DND-41 (cell line): ENCODE measurements at regions not wholly inside any gene's neighbourhood (a gene's known extent, or its start where the extent isn't known, plus 50 kb on each side); places are given as distances from the start of the nearest gene placed in this dataset.
"Not testable (repeated sequence)": the region's sequence is repeated elsewhere in the genome, so short reads cannot be mapped to it uniquely, and the experiment has no call there.

ENCODE experiments used
- ATAC-seq: fragments of 200-7000 bp; cut with Tn5 transposase; 3 replicates; pipeline ENCODE4 v1.9.1; 2021; ENCODE audit warnings: low read depth; ENCODE audit not compliant: insufficient read depth
- DNase-seq: peaks from one replicate; pipeline ENCODE4 v3.0.0-alpha.2; 2020
- H2AFZ ChIP-seq: 2 replicates; pipeline ENCODE4 v1.6.0; 2012; ENCODE audit warnings: low read depth, low read length
- H3K27ac ChIP-seq: 2 replicates; pipeline ENCODE4 v1.5.1; 2012; ENCODE audit warnings: low read length, inconsistent platforms
- H3K27me3 ChIP-seq: fragments of 200-600 bp; sonication (generic); 2 replicates; pipeline ENCODE4 v1.6.0; 2012; ENCODE audit warnings: low read length, mild to moderate bottlenecking, inconsistent platforms; ENCODE audit not compliant: insufficient read depth, poor library complexity
- H3K36me3 ChIP-seq: 2 replicates; pipeline ENCODE4 v1.5.1; 2012; ENCODE audit warnings: low read length, inconsistent platforms; ENCODE audit not compliant: insufficient read depth
- H3K4me1 ChIP-seq: 2 replicates; pipeline ENCODE4 v1.5.1; 2012; ENCODE audit warnings: mild to moderate bottlenecking, low read length; ENCODE audit not compliant: insufficient read depth
- H3K4me2 ChIP-seq: 2 replicates; pipeline ENCODE4 v1.6.0; 2012; ENCODE audit warnings: mild to moderate bottlenecking, moderate library complexity, low read length, inconsistent platforms; ENCODE audit not compliant: insufficient read depth
- H3K4me3 ChIP-seq, 2 experiments: fragments of 200-600 bp in 1 of 2; shearing (Covaris generic) in 1 of 2; 2 replicates each; pipeline ENCODE4 v1.5.1; 2012 to 2016; ENCODE audit warnings: inconsistent platforms in 2 of 2, low read length in 2 of 2, mild to moderate bottlenecking in 2 of 2, low read depth in 1 of 2, moderate library complexity in 1 of 2
- H3K79me2 ChIP-seq: 2 replicates; pipeline ENCODE4 v1.6.0; 2012; ENCODE audit warnings: low read length, inconsistent platforms; ENCODE audit not compliant: insufficient read depth
- H3K9ac ChIP-seq: 2 replicates; pipeline ENCODE4 v1.6.0; 2012; ENCODE audit warnings: low read depth, mild to moderate bottlenecking, inconsistent platforms, low read length, moderate library complexity
- H3K9me3 ChIP-seq: 2 replicates; pipeline ENCODE4 v1.5.1; 2012; ENCODE audit warnings: low read length, moderate library complexity, mild to moderate bottlenecking, inconsistent platforms; ENCODE audit not compliant: insufficient read depth, severe bottlenecking
- H4K20me1 ChIP-seq: 2 replicates; pipeline ENCODE4 v1.6.0; 2012; ENCODE audit warnings: low read length; ENCODE audit not compliant: insufficient read depth

DNA sequence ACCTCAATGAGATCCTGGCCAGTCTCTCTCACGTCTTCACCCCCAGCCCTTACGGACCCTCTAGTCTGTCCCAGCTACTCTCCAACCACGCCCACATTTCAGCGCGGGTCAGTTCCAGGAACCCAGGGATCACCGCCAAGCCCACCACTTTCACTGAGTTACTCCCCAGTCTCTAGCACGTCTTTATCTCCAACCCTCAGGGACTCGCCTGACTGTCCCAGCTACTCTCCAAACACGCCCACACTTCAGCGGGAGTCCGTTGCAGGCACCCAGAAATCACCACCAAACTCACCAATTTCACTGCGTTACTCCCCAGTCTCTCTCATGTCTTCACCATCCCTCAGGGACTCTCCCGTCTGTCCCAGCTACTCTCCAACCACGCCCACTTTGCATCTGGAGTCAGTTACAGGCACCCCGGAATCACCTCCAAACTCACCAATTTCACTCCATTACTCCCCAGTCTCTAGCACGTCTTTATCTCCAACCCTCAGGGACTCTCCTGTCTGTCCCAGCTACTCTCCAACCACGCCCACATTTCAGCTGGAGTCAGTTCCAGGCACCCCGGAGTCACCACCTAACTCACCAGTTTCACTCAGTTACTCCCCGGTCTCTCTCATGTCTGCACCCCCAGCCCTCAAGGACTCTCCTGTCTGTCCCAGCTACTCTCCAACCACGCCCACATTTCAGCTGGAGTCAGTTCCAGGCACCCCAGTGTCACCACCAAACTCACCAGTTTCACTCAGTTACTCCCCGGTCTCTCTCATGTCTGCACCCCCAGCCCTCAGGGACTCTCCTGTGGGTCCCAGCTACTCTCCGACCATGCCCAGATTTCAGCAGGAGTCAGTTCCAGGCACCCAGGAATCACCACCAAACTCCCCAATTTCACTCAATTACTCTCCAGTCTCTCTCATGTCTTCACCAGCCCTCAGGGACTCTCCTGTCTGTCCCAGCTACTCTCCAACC lies 336.8 kb downstream of the CWH43 start:
- not testable (repeated sequence) for H4K20me1 ChIP-seq, H3K4me1 ChIP-seq, H3K36me3 ChIP-seq, H2AFZ ChIP-seq, H3K79me2 ChIP-seq, H3K9me3 ChIP-seq, DNase-seq, H3K4me2 ChIP-seq, ATAC-seq, H3K27me3 ChIP-seq, H3K4me3 ChIP-seq, H3K27ac ChIP-seq, H3K9ac ChIP-seq

DNA sequence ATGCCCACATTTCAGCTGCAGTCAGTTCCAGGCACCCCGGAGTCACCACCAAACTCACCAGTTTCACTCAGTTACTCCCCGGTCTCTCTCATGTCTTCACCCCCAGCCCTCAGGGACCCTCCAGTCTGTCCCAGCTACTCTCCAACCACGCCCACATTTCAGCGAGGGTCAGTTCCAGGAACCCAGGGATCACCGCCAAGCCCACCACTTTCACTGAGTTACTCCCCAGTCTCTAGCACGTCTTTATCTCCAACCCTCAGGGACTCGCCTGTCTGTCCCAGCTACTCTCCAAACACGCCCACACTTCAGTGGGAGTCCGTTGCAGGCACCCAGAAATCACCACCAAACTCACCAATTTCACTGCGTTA lies 337.5 kb downstream of the CWH43 start:
- H3K27ac ChIP-seq, H3K36me3 ChIP-seq, H3K27me3 ChIP-seq, H3K4me2 ChIP-seq, H3K4me1 ChIP-seq, H3K9ac ChIP-seq, H2AFZ ChIP-seq, H3K4me3 ChIP-seq, H3K9me3 ChIP-seq, H3K79me2 ChIP-seq, ATAC-seq, H4K20me1 ChIP-seq, DNase-seq: not testable (repeated sequence)
